ENCODE measurements at regions not wholly inside any gene's neighbourhood (a gene's known extent, or its start where the extent isn't known, plus 50 kb on each side); places are given as distances from the start of the nearest gene placed in this dataset.

DNA sequence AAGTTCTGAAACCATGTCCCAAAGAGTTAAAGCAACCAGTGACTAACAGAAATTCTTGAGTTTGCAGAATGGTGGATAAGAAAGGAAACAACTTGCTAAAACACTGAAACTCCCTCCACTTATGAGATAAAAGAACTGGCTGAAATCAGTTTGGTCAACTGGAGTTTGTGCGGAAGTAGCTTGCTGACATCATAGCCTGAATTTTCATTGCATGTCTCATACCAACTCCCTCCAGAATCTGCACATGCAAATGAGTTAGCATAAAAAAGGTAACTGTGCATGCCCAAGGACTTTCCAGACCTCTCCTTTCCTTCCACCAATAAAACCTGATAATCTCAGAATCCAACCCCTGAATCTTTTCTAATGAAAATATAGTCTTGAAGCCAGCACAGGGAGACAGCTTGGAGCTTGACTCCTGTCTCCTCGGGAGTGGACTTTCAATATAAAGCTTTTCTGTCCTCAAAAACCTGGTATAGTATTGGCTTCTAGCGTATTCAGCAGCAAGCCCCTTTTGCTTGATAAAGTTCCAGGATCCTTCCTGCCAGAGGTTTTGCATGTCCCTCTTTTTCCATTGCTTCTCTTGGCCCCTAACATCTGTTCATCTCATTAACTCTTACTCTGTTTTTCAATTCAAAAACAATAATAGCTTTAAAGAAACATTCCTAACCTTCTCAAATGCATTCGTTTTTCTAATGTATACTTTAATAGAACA is 785.8 kb upstream of the ADGRL4 start:
- no peaks in the 10 kb centered on the region for H3K9me3 ChIP-seq
- H3K4me3 ChIP-seq = no peak overlapping the region
- H3K27me3 ChIP-seq = no peaks in the 10 kb centered on the region
- no peaks in the 10 kb centered on the region for H3K36me3 ChIP-seq
- DNase-seq = no peak
- no peaks in the 10 kb centered on the region for H3K4me1 ChIP-seq
- TF ChIP-seq, protein P1, sequence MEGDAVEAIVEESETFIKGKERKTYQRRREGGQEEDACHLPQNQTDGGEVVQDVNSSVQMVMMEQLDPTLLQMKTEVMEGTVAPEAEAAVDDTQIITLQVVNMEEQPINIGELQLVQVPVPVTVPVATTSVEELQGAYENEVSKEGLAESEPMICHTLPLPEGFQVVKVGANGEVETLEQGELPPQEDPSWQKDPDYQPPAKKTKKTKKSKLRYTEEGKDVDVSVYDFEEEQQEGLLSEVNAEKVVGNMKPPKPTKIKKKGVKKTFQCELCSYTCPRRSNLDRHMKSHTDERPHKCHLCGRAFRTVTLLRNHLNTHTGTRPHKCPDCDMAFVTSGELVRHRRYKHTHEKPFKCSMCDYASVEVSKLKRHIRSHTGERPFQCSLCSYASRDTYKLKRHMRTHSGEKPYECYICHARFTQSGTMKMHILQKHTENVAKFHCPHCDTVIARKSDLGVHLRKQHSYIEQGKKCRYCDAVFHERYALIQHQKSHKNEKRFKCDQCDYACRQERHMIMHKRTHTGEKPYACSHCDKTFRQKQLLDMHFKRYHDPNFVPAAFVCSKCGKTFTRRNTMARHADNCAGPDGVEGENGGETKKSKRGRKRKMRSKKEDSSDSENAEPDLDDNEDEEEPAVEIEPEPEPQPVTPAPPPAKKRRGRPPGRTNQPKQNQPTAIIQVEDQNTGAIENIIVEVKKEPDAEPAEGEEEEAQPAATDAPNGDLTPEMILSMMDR (IDR thresholded peaks at IDR 0.05) = no peak
- TF ChIP-seq POLR2A (IDR thresholded peaks at IDR 0.05) = no peak
- H3K27ac ChIP-seq = no peak overlapping the region

DNA sequence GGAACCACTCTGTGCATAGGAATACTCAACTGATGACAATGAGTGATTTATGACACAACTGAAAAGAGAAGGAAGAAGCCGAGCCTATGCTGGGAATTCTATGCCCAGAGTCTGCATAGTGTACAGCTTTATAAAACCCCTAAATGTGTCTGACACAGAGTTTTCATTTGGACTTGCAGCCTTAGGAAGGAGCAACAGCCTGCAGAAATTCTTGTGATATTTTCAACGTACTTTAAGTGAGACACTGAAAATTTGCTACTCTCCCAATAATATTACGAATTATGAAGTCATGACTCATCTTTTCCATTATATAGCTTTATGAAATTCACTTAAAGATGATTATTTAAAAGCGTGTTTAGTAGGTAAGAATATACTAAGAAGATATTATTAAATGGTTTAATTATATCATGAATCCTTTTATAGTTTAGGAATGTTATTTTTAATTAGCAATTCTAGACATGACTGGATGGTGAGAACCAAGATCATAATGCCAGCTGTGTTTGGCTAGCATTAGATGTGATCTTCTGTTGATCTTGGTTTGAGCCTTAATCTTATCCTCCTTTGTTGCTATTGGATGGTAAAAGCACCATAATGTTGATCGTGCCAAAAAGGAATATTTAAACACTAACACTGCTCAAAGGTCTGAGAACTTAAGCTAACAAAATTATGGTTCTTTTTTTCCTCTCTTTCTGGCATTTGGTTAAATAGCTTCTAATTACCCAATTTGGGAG is 785.1 kb upstream of the ADGRL4 start:
- no peak for TF ChIP-seq POLR2A (IDR thresholded peaks at IDR 0.05)
- no peak overlapping the region for H3K27ac ChIP-seq
- H3K9me3 ChIP-seq = no peaks in the 10 kb centered on the region
- no peak overlapping the region for H3K4me3 ChIP-seq
- no peaks in the 10 kb centered on the region for H3K36me3 ChIP-seq
- no peak for DNase-seq
- no peaks in the 10 kb centered on the region for H3K27me3 ChIP-seq
- no peaks in the 10 kb centered on the region for H3K4me1 ChIP-seq

DNA sequence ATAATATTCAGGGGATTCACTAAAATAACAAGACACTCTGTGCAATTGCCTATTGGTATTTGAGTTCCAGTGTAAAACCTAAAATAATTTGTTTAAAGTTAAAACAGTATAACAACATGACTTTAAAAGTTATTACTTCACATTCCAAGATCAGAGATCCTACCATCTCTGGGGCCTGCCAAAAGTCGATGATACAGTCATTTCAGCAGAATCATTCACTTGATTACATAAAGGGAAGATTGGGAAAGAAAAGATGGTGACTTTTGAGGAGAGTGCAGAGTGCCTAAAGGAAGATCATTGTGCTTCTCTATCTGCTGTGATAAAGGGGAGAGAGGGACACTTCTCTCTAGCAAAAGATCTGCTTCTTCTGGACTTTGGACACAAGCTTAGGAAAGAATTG is 784.4 kb upstream of the ADGRL4 start:
- Histone ChIP-seq H3K4me3 (no peak overlapping the region), H3K27me3 (no peaks in the 10 kb centered on the region), H3K27ac (no peak overlapping the region), H3K9me3 (no peaks in the 10 kb centered on the region), H3K4me1 (no peaks in the 10 kb centered on the region), H3K36me3 (no peaks in the 10 kb centered on the region)
- no peak for TF ChIP-seq POLR2A (IDR thresholded peaks at IDR 0.05)
- TF ChIP-seq, protein P1 (IDR thresholded peaks at IDR 0.05) = no peak
- DNase-seq = no peak

DNA sequence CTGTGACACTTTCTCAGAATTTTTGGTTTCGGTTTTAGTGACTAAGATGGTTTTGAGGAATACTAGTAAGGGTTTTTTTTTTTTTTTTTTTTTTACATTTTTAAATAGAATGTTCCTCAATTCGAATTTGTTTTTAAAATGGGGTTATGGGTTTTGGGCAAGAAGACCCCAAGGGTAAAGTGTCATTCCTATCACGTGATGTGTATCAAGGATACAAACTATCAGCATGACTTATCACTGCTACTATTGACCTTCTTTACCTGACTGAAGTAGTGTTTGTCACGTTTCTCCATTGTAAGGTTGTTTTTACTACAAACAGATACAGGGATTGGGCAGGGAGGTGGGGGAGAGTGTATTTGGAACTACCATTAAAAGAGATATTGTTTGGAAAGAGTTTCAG is 781.1 kb upstream of the ADGRL4 start:
- H3K27ac ChIP-seq = no peak overlapping the region

DNA sequence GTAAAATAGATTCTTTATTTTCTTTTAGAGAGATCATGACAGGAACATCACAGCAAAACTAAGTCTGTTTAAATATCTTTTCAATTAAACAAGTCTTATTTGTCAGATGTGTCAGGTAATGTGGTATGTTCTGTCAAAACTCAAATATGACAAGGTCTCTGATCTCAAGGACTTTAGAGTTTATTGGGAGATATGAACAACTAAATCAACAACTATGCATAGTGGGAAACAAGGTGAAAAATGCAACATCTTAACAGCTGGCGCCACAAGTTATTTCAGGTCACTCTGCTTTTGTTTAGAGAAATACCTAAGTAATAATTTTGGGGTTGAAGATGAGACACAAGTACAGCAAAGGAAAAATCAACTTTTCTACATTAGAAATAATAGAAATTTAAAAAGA is 779.4 kb upstream of the ADGRL4 start:
- H3K27me3 ChIP-seq = no peaks in the 10 kb centered on the region
- DNase-seq = no peak
- no peak overlapping the region for H3K4me3 ChIP-seq
- TF ChIP-seq POLR2A (IDR thresholded peaks at IDR 0.05) = no peak
- TF ChIP-seq, protein P1 (IDR thresholded peaks at IDR 0.05) = no peak
- H3K9me3 ChIP-seq = no peaks in the 10 kb centered on the region
- no peaks in the 10 kb centered on the region for H3K4me1 ChIP-seq
- no peaks in the 10 kb centered on the region for H3K36me3 ChIP-seq
- H3K27ac ChIP-seq = no peak overlapping the region

More for the DNA sequence above, 781.1 kb upstream of the ADGRL4 start:
- no peaks in the 10 kb centered on the region for H3K27me3 ChIP-seq
- no peaks in the 10 kb centered on the region for H3K9me3 ChIP-seq
- H3K4me1 ChIP-seq = no peaks in the 10 kb centered on the region
- no peak overlapping the region for H3K4me3 ChIP-seq
- TF ChIP-seq POLR2A (IDR thresholded peaks at IDR 0.05) = no peak
- TF ChIP-seq, protein P1 (IDR thresholded peaks at IDR 0.05) = no peak
- no peaks in the 10 kb centered on the region for H3K36me3 ChIP-seq
- no peak for DNase-seq

DNA sequence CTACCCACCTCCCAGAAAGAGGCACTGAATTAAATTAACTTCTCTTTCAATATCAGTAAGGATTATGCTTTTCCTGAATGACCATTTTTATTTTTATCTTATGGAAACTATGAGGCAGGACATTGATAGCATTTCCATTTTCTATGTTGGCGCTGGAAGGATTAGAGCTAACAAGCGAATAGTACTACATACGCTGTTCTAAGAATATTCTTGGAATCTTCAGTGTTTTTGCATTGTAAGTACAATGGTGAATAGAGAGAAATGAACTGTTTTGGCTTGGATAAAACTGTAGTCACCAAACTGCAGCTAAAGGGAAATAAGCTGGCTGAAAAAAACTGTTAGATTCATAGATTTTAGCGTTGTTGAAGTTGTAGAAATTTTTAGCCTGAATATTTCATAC is 779.0 kb upstream of the ADGRL4 start:
- Histone ChIP-seq H3K4me3 (no peak overlapping the region), H3K27ac (no peak overlapping the region), H3K4me1 (no peaks in the 10 kb centered on the region), H3K9me3 (no peaks in the 10 kb centered on the region), H3K36me3 (no peaks in the 10 kb centered on the region), H3K27me3 (no peaks in the 10 kb centered on the region)
- DNase-seq = no peak
- TF ChIP-seq, protein P1 (IDR thresholded peaks at IDR 0.05) = no peak
- TF ChIP-seq POLR2A (IDR thresholded peaks at IDR 0.05) = no peak
